Hepatocyte (in vitro differentiated cells): ENCODE measurements at regions not wholly inside any gene's neighbourhood (a gene's known extent, or its start where the extent isn't known, plus 50 kb on each side); places are given as distances from the start of the nearest gene placed in this dataset.

ENCODE experiments used
- EZH2phosphoT487 ChIP-seq: fragments of 200-600 bp; sonication (generic); IDR thresholded peaks from one replicate; pipeline ENCODE4 v1.6.1; 2018; ENCODE audit warnings: antibody characterized with exemption, mild to moderate bottlenecking, low read depth, moderate library complexity; ENCODE audit not compliant: unreplicated experiment, severe bottlenecking
- TF ChIP-seq, protein P1 (sequence below): fragments of 200-600 bp; sonication (generic); IDR thresholded peaks from 2 replicates; pipeline ENCODE4 v1.5.1; 2016; ENCODE audit warnings: antibody characterized with exemption, mild to moderate bottlenecking; ENCODE audit not compliant: poor library complexity

- TF ChIP-seq, protein P1, sequence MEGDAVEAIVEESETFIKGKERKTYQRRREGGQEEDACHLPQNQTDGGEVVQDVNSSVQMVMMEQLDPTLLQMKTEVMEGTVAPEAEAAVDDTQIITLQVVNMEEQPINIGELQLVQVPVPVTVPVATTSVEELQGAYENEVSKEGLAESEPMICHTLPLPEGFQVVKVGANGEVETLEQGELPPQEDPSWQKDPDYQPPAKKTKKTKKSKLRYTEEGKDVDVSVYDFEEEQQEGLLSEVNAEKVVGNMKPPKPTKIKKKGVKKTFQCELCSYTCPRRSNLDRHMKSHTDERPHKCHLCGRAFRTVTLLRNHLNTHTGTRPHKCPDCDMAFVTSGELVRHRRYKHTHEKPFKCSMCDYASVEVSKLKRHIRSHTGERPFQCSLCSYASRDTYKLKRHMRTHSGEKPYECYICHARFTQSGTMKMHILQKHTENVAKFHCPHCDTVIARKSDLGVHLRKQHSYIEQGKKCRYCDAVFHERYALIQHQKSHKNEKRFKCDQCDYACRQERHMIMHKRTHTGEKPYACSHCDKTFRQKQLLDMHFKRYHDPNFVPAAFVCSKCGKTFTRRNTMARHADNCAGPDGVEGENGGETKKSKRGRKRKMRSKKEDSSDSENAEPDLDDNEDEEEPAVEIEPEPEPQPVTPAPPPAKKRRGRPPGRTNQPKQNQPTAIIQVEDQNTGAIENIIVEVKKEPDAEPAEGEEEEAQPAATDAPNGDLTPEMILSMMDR = no peak
- no peak for TF ChIP-seq EZH2phosphoT487
These were observed 135.0 kb upstream of the XYLT1 start for GRCh38 chr16:17605784-17606183.
